B cell (primary cell): ENCODE measurements at regions not wholly inside any gene's neighbourhood (a gene's known extent, or its start where the extent isn't known, plus 50 kb on each side); places are given as distances from the start of the nearest gene placed in this dataset.

ENCODE experiments used
- ATAC-seq: fragments of 200-7000 bp; cut with Tn5 transposase; one replicate; pipeline ENCODE4 v1.10.0; 2021; ENCODE audit warnings: low read depth, mild to moderate bottlenecking, moderate number of reproducible peaks, moderate library complexity
- CTCF ChIA-PET: fragments of 350-600 bp; sonication (Branson Sonifier 250); formaldehyde crosslinking; loops from one replicate; lab custom pipeline; 2021; ENCODE audit warnings: antibody characterized with exemption, inconsistent platforms; lab: Charles Lee
- POLR2A ChIA-PET: fragments of 350-600 bp; sonication (Branson Sonifier 250); formaldehyde crosslinking; loops from one replicate; lab custom pipeline; 2021; ENCODE audit warnings: antibody characterized with exemption; lab: Charles Lee
- DNase-seq: peaks from one replicate; pipeline ENCODE4 v3.0.0; 2013
- H2AFZ ChIP-seq: 2 replicates; pipeline ENCODE4 v1.6.1; 2012; ENCODE audit warnings: mild to moderate bottlenecking, low read depth, low read length; ENCODE audit not compliant: insufficient read depth, poor library complexity, severe bottlenecking
- H3K27ac ChIP-seq, 2 donors: 1 replicate in 1 of 2; 2 replicates in 1 of 2; pipeline ENCODE4 v1.5.1; 2012 to 2013; ENCODE audit warnings: low read length in 2 of 2, mild to moderate bottlenecking in 2 of 2, moderate library complexity in 1 of 2
- H3K27me3 ChIP-seq, 4 experiments: fragments of 200-600 bp in 1 of 4; sonication (generic) in 1 of 4; replicated peaks in 1 of 4; 1 replicate in 2 of 4; 2 replicates in 2 of 4; pipeline versions ENCODE4 v1.6.1 to v1.7.0; 2013 to 2016; ENCODE audit warnings: low read length in 3 of 4, mild to moderate bottlenecking in 2 of 4, mixed read lengths in 1 of 4, moderate library complexity in 1 of 4; ENCODE audit not compliant: insufficient read depth in 4 of 4, control insufficient read depth in 3 of 4; ENCODE audit errors: control extremely low read depth in 1 of 4
- H3K36me3 ChIP-seq, 2 experiments: replicated peaks in 1 of 2; 1 replicate in 1 of 2; 2 replicates in 1 of 2; pipeline versions ENCODE4 v1.6.1 to v1.7.1; 2013; ENCODE audit warnings: low read length in 1 of 2; ENCODE audit not compliant: insufficient read depth in 2 of 2, control insufficient read depth in 1 of 2; ENCODE audit errors: control extremely low read depth in 1 of 2, extremely low read depth in 1 of 2
- H3K4me1 ChIP-seq, 2 donors: fragments of 200-600 bp in 1 of 2; sonication (generic) in 1 of 2; 1 replicate in 1 of 2; 2 replicates in 1 of 2; pipeline versions ENCODE4 v1.5.1 to v1.6.1; 2013 to 2017; ENCODE audit warnings: low read length in 2 of 2; ENCODE audit not compliant: control insufficient read depth in 2 of 2, insufficient read depth in 2 of 2
- H3K4me2 ChIP-seq: replicated peaks from 2 replicates; pipeline ENCODE3; 2012; ENCODE audit warnings: mild to moderate bottlenecking, low read depth, low read length; ENCODE audit not compliant: poor library complexity, severe bottlenecking
- H3K4me3 ChIP-seq, 5 experiments: fragments of 200-600 bp in 1 of 5; sonication (generic) in 1 of 5; 1 replicate in 3 of 5; 2 replicates in 2 of 5; pipeline versions ENCODE4 v1.5.1 to v1.7.0; 2011 to 2016; ENCODE audit warnings: low read length in 4 of 5, mild to moderate bottlenecking in 4 of 5, low read depth in 2 of 5, control low read depth in 1 of 5, moderate library complexity in 1 of 5; ENCODE audit not compliant: insufficient read depth in 1 of 5; ENCODE audit errors: control extremely low read depth in 1 of 5, extremely low read depth in 1 of 5
- H3K79me2 ChIP-seq: fragments of 200-600 bp; sonication (generic); one replicate; pipeline ENCODE4 v1.6.0; 2016; ENCODE audit warnings: low read length; ENCODE audit not compliant: control insufficient read depth, insufficient read depth
- H3K9ac ChIP-seq: fragments of 200-600 bp; sonication (generic); 2 replicates; pipeline ENCODE4 v1.6.1; 2017; ENCODE audit warnings: mild to moderate bottlenecking, low read length, moderate library complexity
- H3K9me3 ChIP-seq, 3 donors: one replicate each; pipeline versions ENCODE4 v1.6.1 to v1.7.1; 2013; ENCODE audit warnings: low read length in 2 of 3; ENCODE audit not compliant: control insufficient read depth in 2 of 3, insufficient read depth in 1 of 3; ENCODE audit errors: control extremely low read depth in 1 of 3
- H4K20me1 ChIP-seq: 2 replicates; pipeline ENCODE4 v1.6.0; 2012; ENCODE audit warnings: mild to moderate bottlenecking, low read length; ENCODE audit not compliant: insufficient read depth, control insufficient read depth, poor library complexity, severe bottlenecking
- H3K27ac Mint-ChIP-seq: one replicate; pipeline ENCODE4 v1.8.0; 2021; ENCODE audit warnings: mixed read lengths
- H3K27me3 Mint-ChIP-seq: one replicate; pipeline ENCODE4 v1.8.0; 2021; ENCODE audit warnings: mixed read lengths
- H3K4me1 Mint-ChIP-seq: one replicate; pipeline ENCODE4 v1.8.0; 2021; ENCODE audit warnings: mixed read lengths
- H3K4me3 Mint-ChIP-seq: one replicate; pipeline ENCODE4 v1.8.0; 2021; ENCODE audit warnings: mixed read lengths
- H3K9me3 Mint-ChIP-seq: one replicate; pipeline ENCODE4 v1.8.0; 2022; ENCODE audit warnings: mixed read lengths; ENCODE audit not compliant: insufficient read depth
- CTCF ChIP-seq: fragments of 200-600 bp; IDR thresholded peaks from one replicate; pipeline ENCODE4 v1.8.0; 2022; ENCODE audit warnings: antibody characterized with exemption, mild to moderate bottlenecking
- EZH2 ChIP-seq: IDR thresholded peaks from 2 replicates; pipeline ENCODE4 v1.6.1; 2012; ENCODE audit warnings: borderline replicate concordance, low read depth, mild to moderate bottlenecking, moderate library complexity, low read length; ENCODE audit not compliant: insufficient read depth, poor library complexity, severe bottlenecking
- WGBS: methylation state at CpG from one replicate; pipeline ENCODE4 v1.1.5; 2013; ENCODE audit warnings: missing lambda C conversion rate; ENCODE audit not compliant: insufficient coverage; 5-methylcytosine and 5-hydroxymethylcytosine counted together
- intact Hi-C: fragments of 100-400 bp; cut with micrococcal nuclease; formaldehyde crosslinking; loops from one replicate; pipeline ENCODE4 v1.10.0; 2022

GRCh38 chr15:29343229-29343628 is 73.6 kb upstream of the NSMCE3 start:
- ChIA-PET CTCF (no interaction called here), POLR2A (no interaction called here)
- no peaks in the 10 kb centered on the region for H3K9me3 ChIP-seq
- H3K9ac ChIP-seq, result no peak overlapping the region
- ATAC-seq (no peak), DNase-seq (no peak)
- no peak overlapping the region for H2AFZ ChIP-seq
- intact Hi-C loops, result no loop called here
- no peaks in the 10 kb centered on the region for H3K4me1 ChIP-seq
- Mint-ChIP-seq H3K4me3 (no peak overlapping the region), H3K27ac (no peak overlapping the region), H3K27me3 (no peaks in the 10 kb centered on the region), H3K4me1 (no peaks in the 10 kb centered on the region), H3K9me3 (no peaks in the 10 kb centered on the region)
- H3K4me2 ChIP-seq, result no peak overlapping the region
- no peaks in the 10 kb centered on the region for H3K27me3 ChIP-seq
- H3K36me3 ChIP-seq, result no peaks in the 10 kb centered on the region
- no peak overlapping the region for H3K4me3 ChIP-seq
- no peak for TF ChIP-seq CTCF
- no peak for TF ChIP-seq EZH2
- H3K27ac ChIP-seq, result no peak overlapping the region
- WGBS, result no CpG with 5 or more reads among the region's 2 CpGs
- no peaks in the 10 kb centered on the region for H3K79me2 ChIP-seq
- H4K20me1 ChIP-seq, result no peaks in the 10 kb centered on the region

- Histone ChIP-seq H3K4me1 (no peaks in the 10 kb centered on the region), H2AFZ (no peak overlapping the region), H3K4me2 (no peak overlapping the region), H3K27me3 (no peaks in the 10 kb centered on the region), H3K79me2 (no peaks in the 10 kb centered on the region), H3K36me3 (no peaks in the 10 kb centered on the region), H4K20me1 (no peaks in the 10 kb centered on the region), H3K4me3 (no peak overlapping the region), H3K27ac (no peak overlapping the region), H3K9me3 (no peaks in the 10 kb centered on the region), H3K9ac (no peak overlapping the region)
- Mint-ChIP-seq H3K27me3 (no peaks in the 10 kb centered on the region), H3K4me1 (no peaks in the 10 kb centered on the region), H3K27ac (no peak overlapping the region), H3K9me3 (no peaks in the 10 kb centered on the region), H3K4me3 (no peak overlapping the region)
- ATAC-seq, result no peak
- ChIA-PET CTCF (no interaction called here), POLR2A (no interaction called here)
- intact Hi-C loops, result no loop called here
- DNase-seq, result no peak
- TF ChIP-seq EZH2 (no peak), CTCF (no peak)
- WGBS, result 98% methylated on average over 6 of the region's 8 CpGs
Observed at GRCh38 chr15:29342201-29342600, 72.6 kb upstream of the NSMCE3 start.
